ENCODE measurements at regions not wholly inside any gene's neighbourhood (a gene's known extent, or its start where the extent isn't known, plus 50 kb on each side); places are given as distances from the start of the nearest gene placed in this dataset.

DNA sequence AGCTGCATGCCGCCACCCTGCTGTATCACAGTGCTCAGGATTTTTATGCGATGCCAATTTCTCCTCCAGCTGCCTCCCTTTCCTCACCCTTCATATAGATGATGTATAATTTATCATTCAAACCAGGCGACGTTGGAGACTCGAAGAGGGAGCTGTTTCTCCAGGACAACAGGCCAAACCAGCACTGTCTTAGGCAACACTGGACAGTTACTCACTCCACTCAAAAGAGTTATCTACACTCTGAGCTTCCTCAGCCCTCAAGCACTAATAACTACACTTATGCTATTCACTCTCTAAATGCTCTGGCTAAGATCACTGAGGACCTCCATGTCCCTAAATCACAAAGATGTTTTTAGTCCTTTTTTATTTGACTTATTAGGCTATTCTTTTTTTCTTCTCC lies 87.3 kb upstream of the RFC3 start:
- H3K4me3 ChIP-seq (ENCODE audit: control extremely low read depth in 1 of 5, extremely low read depth in 1 of 5, insufficient read depth in 1 of 5, low read depth in 2 of 5, low read length in 4 of 5), result no peak overlapping the region
- 89% methylated on average over 1 of the region's 5 CpGs for WGBS (ENCODE audit: insufficient coverage)
- no peaks in the 10 kb centered on the region for H4K20me1 ChIP-seq (ENCODE audit: control insufficient read depth, insufficient read depth, low read length, poor library complexity, severe bottlenecking)
- no peak overlapping the region for H3K27ac ChIP-seq (ENCODE audit: low read length in 2 of 2)
- ChIA-PET POLR2A (no interaction called here), CTCF (interaction anchor here (1.2 kb wide), 1 partner anchor 30 kb away, joined by 3 read pairs; no protein-coding TSS in a partner anchor)
- no peaks in the 10 kb centered on the region for H3K36me3 ChIP-seq (replicated peaks in 1 of 2; ENCODE audit: control extremely low read depth in 1 of 2, control insufficient read depth in 1 of 2, extremely low read depth in 1 of 2, insufficient read depth in 2 of 2, low read length in 1 of 2)
- no peak overlapping the region for H2AFZ ChIP-seq (ENCODE audit: insufficient read depth, low read depth, low read length, poor library complexity, severe bottlenecking)
- peaks cover 51% of the 10 kb centered on the region for H3K27me3 Mint-ChIP-seq
- H3K4me1 Mint-ChIP-seq, result peaks cover 34% of the 10 kb centered on the region
- ATAC-seq (ENCODE audit: low read depth) (no peak), DNase-seq (no peak)
- H3K4me2 ChIP-seq (replicated peaks; ENCODE audit: low read depth, low read length, poor library complexity, severe bottlenecking), result peak overlapping the region; percentile 12
- H3K27me3 ChIP-seq (replicated peaks in 1 of 4; ENCODE audit: control extremely low read depth in 1 of 4, control insufficient read depth in 3 of 4, insufficient read depth in 4 of 4, low read length in 3 of 4), result peaks cover 0 to 53% (median 32%) of the 10 kb centered on the region in 4 experiments
- peaks cover 32 to 35% of the 10 kb centered on the region in 2 donors for H3K4me1 ChIP-seq (ENCODE audit: control insufficient read depth in 2 of 2, insufficient read depth in 2 of 2, low read length in 2 of 2)
- no peaks in the 10 kb centered on the region for H3K79me2 ChIP-seq (ENCODE audit: control insufficient read depth, insufficient read depth, low read length)
- TF ChIP-seq EZH2 (IDR thresholded peaks at IDR 0.05; ENCODE audit: borderline replicate concordance, insufficient read depth, low read depth, low read length, poor library complexity, severe bottlenecking), result no peak
- TF ChIP-seq, protein P1, sequence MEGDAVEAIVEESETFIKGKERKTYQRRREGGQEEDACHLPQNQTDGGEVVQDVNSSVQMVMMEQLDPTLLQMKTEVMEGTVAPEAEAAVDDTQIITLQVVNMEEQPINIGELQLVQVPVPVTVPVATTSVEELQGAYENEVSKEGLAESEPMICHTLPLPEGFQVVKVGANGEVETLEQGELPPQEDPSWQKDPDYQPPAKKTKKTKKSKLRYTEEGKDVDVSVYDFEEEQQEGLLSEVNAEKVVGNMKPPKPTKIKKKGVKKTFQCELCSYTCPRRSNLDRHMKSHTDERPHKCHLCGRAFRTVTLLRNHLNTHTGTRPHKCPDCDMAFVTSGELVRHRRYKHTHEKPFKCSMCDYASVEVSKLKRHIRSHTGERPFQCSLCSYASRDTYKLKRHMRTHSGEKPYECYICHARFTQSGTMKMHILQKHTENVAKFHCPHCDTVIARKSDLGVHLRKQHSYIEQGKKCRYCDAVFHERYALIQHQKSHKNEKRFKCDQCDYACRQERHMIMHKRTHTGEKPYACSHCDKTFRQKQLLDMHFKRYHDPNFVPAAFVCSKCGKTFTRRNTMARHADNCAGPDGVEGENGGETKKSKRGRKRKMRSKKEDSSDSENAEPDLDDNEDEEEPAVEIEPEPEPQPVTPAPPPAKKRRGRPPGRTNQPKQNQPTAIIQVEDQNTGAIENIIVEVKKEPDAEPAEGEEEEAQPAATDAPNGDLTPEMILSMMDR (IDR thresholded peaks at IDR 0.05), result no peak
- no peak overlapping the region for H3K4me3 Mint-ChIP-seq
- no peaks in the 10 kb centered on the region for H3K9me3 Mint-ChIP-seq (ENCODE audit: insufficient read depth)
- intact Hi-C loops (cut with micrococcal nuclease), result no loop called here
- H3K27ac Mint-ChIP-seq, result no peak overlapping the region
- H3K9me3 ChIP-seq (ENCODE audit: control extremely low read depth in 1 of 3, control insufficient read depth in 2 of 3, insufficient read depth in 1 of 3, low read length in 2 of 3), result no peaks in the 10 kb centered on the region
- H3K9ac ChIP-seq (ENCODE audit: low read length), result no peak overlapping the region

DNA sequence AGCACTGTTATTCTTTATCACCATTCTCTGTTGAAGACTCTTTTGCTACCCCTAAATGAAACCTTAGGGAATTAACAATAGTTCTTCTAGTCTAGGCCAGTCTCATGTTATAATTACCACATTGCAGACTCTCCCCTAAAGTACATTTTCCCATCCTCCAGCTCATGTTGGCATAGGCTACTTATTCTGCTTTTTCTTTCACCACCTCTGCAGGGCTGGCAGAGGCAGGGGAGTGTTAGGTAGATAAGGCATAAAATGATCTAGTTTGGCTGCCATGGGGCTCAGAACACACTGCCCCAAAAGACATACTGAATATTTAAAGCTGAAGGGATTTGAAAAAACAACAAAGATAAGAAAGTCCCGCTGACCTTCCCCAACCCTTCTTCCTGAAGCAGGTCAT lies 82.7 kb upstream of the RFC3 start:
- POLR2A ChIA-PET, result no interaction called here
- H3K4me2 ChIP-seq (replicated peaks; ENCODE audit: low read depth, low read length, poor library complexity, severe bottlenecking), result no peak overlapping the region
- CTCF ChIA-PET, result interaction anchor here (1.1 kb wide), 1 partner anchor 11 kb away, joined by 3 read pairs; no protein-coding TSS in a partner anchor
- peaks cover 0 to 7% (median 0%) of the 10 kb centered on the region in 3 donors for H3K9me3 ChIP-seq (ENCODE audit: control extremely low read depth in 1 of 3, control insufficient read depth in 2 of 3, insufficient read depth in 1 of 3, low read length in 2 of 3)
- H3K4me3 Mint-ChIP-seq, result no peak overlapping the region
- WGBS (ENCODE audit: insufficient coverage), result no CpG with 5 or more reads among the region's 1 CpG
- ATAC-seq (ENCODE audit: low read depth), result no peak
- peaks cover 0 to 46% (median 24%) of the 10 kb centered on the region in 4 experiments for H3K27me3 ChIP-seq (replicated peaks in 1 of 4; ENCODE audit: control extremely low read depth in 1 of 4, control insufficient read depth in 3 of 4, insufficient read depth in 4 of 4, low read length in 3 of 4)
- peaks cover 7% of the 10 kb centered on the region for H3K4me1 Mint-ChIP-seq
- peaks cover 77% of the 10 kb centered on the region for H3K27me3 Mint-ChIP-seq
- H3K36me3 ChIP-seq (replicated peaks in 1 of 2; ENCODE audit: control extremely low read depth in 1 of 2, control insufficient read depth in 1 of 2, extremely low read depth in 1 of 2, insufficient read depth in 2 of 2, low read length in 1 of 2), result no peaks in the 10 kb centered on the region
- DNase-seq, result no peak
- TF ChIP-seq, protein P1 (IDR thresholded peaks at IDR 0.05), result no peak
- no peak for TF ChIP-seq EZH2 (IDR thresholded peaks at IDR 0.05; ENCODE audit: borderline replicate concordance, insufficient read depth, low read depth, low read length, poor library complexity, severe bottlenecking)
- H3K9me3 Mint-ChIP-seq (ENCODE audit: insufficient read depth), result no peaks in the 10 kb centered on the region
- no peaks in the 10 kb centered on the region for H3K79me2 ChIP-seq (ENCODE audit: control insufficient read depth, insufficient read depth, low read length)
- no peak overlapping the region for H3K4me3 ChIP-seq (ENCODE audit: control extremely low read depth in 1 of 5, extremely low read depth in 1 of 5, insufficient read depth in 1 of 5, low read depth in 2 of 5, low read length in 4 of 5)
- H3K27ac Mint-ChIP-seq, result no peak overlapping the region
- intact Hi-C loops (cut with micrococcal nuclease), result no loop called here
- no peak overlapping the region for H3K27ac ChIP-seq (ENCODE audit: low read length in 2 of 2)
- no peak overlapping the region for H2AFZ ChIP-seq (ENCODE audit: insufficient read depth, low read depth, low read length, poor library complexity, severe bottlenecking)
- no peak overlapping the region for H3K9ac ChIP-seq (ENCODE audit: low read length)
- H3K4me1 ChIP-seq (ENCODE audit: control insufficient read depth in 2 of 2, insufficient read depth in 2 of 2, low read length in 2 of 2), result peaks cover 5 to 6% of the 10 kb centered on the region in 2 donors
- no peaks in the 10 kb centered on the region for H4K20me1 ChIP-seq (ENCODE audit: control insufficient read depth, insufficient read depth, low read length, poor library complexity, severe bottlenecking)

All from B cell (primary cell).